ENCODE measurements at regions not wholly inside any gene's neighbourhood (a gene's known extent, or its start where the extent isn't known, plus 50 kb on each side); places are given as distances from the start of the nearest gene placed in this dataset.

DNA sequence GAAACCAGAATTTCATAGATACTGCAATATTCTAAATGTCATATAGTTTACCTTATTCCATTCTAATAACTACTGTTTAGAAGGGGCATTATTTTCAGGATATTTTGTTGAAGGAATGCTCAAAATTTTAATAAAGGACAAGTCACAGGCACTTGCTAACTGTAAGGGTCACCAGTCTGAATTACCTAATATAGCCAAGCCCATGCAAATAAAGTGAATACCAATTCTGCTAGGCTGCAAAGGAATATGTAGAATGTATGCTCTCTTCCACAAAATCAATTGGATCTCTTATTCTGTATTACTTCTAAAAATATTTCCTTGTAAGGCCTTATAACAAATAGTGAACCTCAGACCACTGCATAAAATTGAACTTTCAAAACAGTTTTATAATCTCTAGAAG lies 52.3 kb upstream of the FAT4 start:
- no peak for DNase-seq (ENCODE audit: low read depth)
- TF ChIP-seq, protein P1, sequence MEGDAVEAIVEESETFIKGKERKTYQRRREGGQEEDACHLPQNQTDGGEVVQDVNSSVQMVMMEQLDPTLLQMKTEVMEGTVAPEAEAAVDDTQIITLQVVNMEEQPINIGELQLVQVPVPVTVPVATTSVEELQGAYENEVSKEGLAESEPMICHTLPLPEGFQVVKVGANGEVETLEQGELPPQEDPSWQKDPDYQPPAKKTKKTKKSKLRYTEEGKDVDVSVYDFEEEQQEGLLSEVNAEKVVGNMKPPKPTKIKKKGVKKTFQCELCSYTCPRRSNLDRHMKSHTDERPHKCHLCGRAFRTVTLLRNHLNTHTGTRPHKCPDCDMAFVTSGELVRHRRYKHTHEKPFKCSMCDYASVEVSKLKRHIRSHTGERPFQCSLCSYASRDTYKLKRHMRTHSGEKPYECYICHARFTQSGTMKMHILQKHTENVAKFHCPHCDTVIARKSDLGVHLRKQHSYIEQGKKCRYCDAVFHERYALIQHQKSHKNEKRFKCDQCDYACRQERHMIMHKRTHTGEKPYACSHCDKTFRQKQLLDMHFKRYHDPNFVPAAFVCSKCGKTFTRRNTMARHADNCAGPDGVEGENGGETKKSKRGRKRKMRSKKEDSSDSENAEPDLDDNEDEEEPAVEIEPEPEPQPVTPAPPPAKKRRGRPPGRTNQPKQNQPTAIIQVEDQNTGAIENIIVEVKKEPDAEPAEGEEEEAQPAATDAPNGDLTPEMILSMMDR (conservative IDR thresholded peaks at IDR 0.05; ENCODE audit: low read length), result no peak

GRCh38 chr4:125262079-125262478 lies 52.7 kb upstream of the FAT4 start:
- no peak overlapping the region for H3K4me3 ChIP-seq (ENCODE audit: low read length)
- TF ChIP-seq, protein P1 (conservative IDR thresholded peaks at IDR 0.05; ENCODE audit: low read length), result no peak
- DNase-seq (ENCODE audit: low read depth), result no peak

More for the DNA sequence above, 52.3 kb upstream of the FAT4 start:
- no peak overlapping the region for H3K4me3 ChIP-seq (ENCODE audit: low read length)

GRCh38 chr4:125254106-125254505 lies 60.6 kb upstream of the FAT4 start:
- TF ChIP-seq, protein P1 (conservative IDR thresholded peaks at IDR 0.05; ENCODE audit: low read length), result no peak
- peak; percentile 13 for DNase-seq (ENCODE audit: low read depth)
- no peak overlapping the region for H3K4me3 ChIP-seq (ENCODE audit: low read length)

- DNase-seq (ENCODE audit: low read depth), result peak; percentile 30
- no peak overlapping the region for H3K4me3 ChIP-seq (ENCODE audit: low read length)
- TF ChIP-seq, protein P1 (conservative IDR thresholded peaks at IDR 0.05; ENCODE audit: low read length), result peak; percentile 57
Observed at GRCh38 chr4:125244848-125245450, 69.8 kb upstream of the FAT4 start.

DNA sequence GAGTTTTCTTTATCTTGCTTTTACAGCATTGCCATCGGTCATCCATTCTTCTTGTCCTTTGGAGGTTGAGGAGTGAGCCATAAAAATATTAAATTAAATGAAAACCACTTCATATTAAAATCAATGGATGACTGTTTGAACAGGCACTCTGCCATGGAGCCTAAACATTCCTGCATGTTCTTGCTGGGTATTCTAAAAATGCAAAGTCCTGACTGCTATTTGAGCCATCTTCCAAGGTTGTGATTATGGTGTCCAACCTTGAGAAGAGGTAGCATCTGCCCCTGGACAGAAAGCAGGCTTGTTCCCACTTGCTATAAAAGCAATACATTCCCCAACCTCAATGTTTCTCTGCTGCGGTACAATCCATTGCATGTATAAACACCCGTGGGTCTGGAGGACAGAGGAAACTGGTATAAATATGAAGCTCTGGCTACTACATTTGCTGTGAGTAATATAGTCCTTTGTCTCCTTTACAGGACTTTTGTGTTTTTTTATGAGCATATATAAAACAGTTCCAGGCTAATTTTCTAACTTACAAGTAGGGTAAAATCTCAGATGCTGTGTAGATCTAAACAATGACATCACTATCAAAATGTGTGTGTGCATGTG lies 70.9 kb upstream of the FAT4 start:
- TF ChIP-seq, protein P1 (conservative IDR thresholded peaks at IDR 0.05; ENCODE audit: low read length), result no peak
- H3K4me3 ChIP-seq (ENCODE audit: low read length), result no peak overlapping the region
- DNase-seq (ENCODE audit: low read depth), result no peak

- TF ChIP-seq, protein P1 (conservative IDR thresholded peaks at IDR 0.05; ENCODE audit: low read length), result no peak
- DNase-seq (ENCODE audit: low read depth), result no peak
- H3K4me3 ChIP-seq (ENCODE audit: low read length), result no peak overlapping the region
Observed at GRCh38 chr4:125235971-125236370, 78.8 kb upstream of the FAT4 start.

DNA sequence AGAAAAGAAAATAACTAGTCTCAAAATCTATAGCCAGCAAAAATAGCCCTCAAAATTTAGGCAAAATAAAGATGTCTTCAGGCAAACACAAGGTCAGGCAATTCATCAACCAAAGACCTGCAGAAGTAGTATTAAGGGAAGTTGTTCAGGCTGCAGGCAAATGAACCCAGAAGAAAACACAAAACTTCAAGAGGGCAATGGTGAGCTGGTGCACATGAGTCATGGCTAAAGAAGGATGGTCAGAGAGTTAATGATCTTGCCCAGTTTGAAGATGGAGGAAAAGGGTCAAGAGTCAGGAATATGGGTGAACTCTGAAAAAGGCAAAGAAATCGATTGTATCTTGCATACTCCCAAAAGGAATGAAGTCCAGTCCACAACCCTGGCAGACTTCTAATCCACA lies 83.1 kb upstream of the FAT4 start:
- no peak overlapping the region for H3K4me3 ChIP-seq (ENCODE audit: low read length)
- no peak for DNase-seq (ENCODE audit: low read depth)
- TF ChIP-seq, protein P1 (conservative IDR thresholded peaks at IDR 0.05; ENCODE audit: low read length), result no peak
